ENCODE measurements at regions not wholly inside any gene's neighbourhood (a gene's known extent, or its start where the extent isn't known, plus 50 kb on each side); places are given as distances from the start of the nearest gene placed in this dataset.

- no peak for TF ChIP-seq CTCF (IDR thresholded peaks at IDR 0.05)
- no peak for TF ChIP-seq POLR2AphosphoS5 (IDR thresholded peaks at IDR 0.05)
Observed at GRCh38 chr12:89821896-89822295, 113.3 kb upstream of the ATP2B1 start.

All from stomach (tissue), 4 donors.